Subcutaneous abdominal adipose tissue (tissue), 5 donors: ENCODE measurements at regions not wholly inside any gene's neighbourhood (a gene's known extent, or its start where the extent isn't known, plus 50 kb on each side); places are given as distances from the start of the nearest gene placed in this dataset.

Experiments
- H3K27ac ChIP-seq: one replicate; pipeline ENCODE4 v1.7.0; 2013; ENCODE audit warnings: low read depth, mild to moderate bottlenecking, inconsistent platforms, low read length, moderate library complexity
- H3K27me3 ChIP-seq, 5 donors: one replicate each; pipeline ENCODE4 v1.7.0; 2013; ENCODE audit warnings: low read length in 5 of 5, inconsistent platforms in 1 of 5; ENCODE audit not compliant: control insufficient read depth in 5 of 5, insufficient read depth in 4 of 5
- H3K36me3 ChIP-seq, 5 donors: one replicate each; pipeline ENCODE4 v1.7.0; 2013; ENCODE audit warnings: low read length in 5 of 5; ENCODE audit not compliant: control insufficient read depth in 5 of 5, insufficient read depth in 5 of 5
- H3K4me1 ChIP-seq, 5 donors: one replicate each; pipeline ENCODE4 v1.7.0; 2013; ENCODE audit warnings: low read length in 5 of 5, mild to moderate bottlenecking in 3 of 5, moderate library complexity in 1 of 5; ENCODE audit not compliant: control insufficient read depth in 5 of 5, insufficient read depth in 5 of 5
- H3K4me3 ChIP-seq, 5 donors: one replicate each; pipeline ENCODE4 v1.7.0; 2013; ENCODE audit warnings: low read length in 5 of 5, low read depth in 1 of 5
- H3K9ac ChIP-seq, 5 donors: one replicate each; pipeline ENCODE4 v1.7.0; 2013; ENCODE audit warnings: low read length in 5 of 5, mild to moderate bottlenecking in 4 of 5, moderate library complexity in 3 of 5
- H3K9me3 ChIP-seq, 5 donors: one replicate each; pipeline ENCODE4 v1.7.0; 2013; ENCODE audit warnings: low read length in 5 of 5; ENCODE audit not compliant: control insufficient read depth in 5 of 5
- donor health status: healthy.
- donor health status: healthy.
- donor health status: healthy.
- donor health status: healthy.
- donor health status: healthy.

- Histone ChIP-seq H3K27me3 (no peaks in the 10 kb centered on the region), H3K4me1 (peaks cover 14 to 58% (median 46%) of the 10 kb centered on the region in 5 donors), H3K4me3 (no peak overlapping the region), H3K27ac (no peak overlapping the region), H3K9ac (no peak overlapping the region), H3K9me3 (no peaks in the 10 kb centered on the region), H3K36me3 (no peaks in the 10 kb centered on the region)
Observed at GRCh38 chr12:123070267-123071081, 80.4 kb downstream of the PITPNM2 start.

DNA sequence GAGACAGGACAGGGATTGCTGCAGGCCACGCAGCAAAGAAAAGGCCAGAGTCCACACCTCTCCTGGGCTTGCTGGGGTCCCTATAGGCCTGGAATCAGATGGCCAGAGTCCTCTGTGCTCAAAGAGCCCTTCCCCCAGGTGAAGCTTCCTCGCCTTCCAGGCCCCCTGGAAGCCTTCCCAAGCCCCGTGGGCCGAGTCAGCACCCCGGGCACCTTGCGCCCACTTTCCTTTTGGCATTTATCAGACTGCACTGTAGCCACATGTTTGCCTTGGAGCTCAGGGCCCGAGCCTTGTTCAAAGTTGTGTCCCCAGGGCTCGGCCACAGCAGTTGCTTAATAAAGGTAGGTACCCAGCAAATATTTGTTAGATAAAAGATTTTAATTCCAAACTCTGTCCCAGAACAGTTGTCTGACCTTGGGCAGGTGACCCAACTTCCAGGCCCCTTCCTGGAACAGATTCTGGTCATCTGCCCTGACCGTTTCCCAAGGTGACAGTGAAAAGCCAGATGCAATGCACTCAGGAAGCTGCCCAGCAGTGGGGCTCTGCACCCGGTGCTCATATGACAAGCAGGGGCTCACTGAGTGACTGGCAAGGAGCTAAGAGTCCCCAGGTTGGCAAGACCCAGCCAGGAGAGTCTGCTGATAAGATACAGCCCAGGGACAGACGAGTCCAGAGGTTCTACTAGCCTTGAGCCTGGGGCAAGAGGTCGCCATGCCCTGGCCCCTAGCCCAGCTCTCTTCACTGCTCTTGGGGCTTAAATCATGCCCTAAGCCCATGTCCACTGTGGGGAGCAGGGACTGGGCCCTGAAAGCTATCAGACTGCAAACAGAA, 81.2 kb downstream of the PITPNM2 start:
- Histone ChIP-seq H3K4me1 (peaks cover 15 to 57% (median 46%) of the 10 kb centered on the region in 5 donors), H3K36me3 (no peaks in the 10 kb centered on the region), H3K9ac (no peak overlapping the region), H3K27ac (no peak overlapping the region), H3K27me3 (no peaks in the 10 kb centered on the region), H3K9me3 (no peaks in the 10 kb centered on the region), H3K4me3 (no peak overlapping the region)

DNA sequence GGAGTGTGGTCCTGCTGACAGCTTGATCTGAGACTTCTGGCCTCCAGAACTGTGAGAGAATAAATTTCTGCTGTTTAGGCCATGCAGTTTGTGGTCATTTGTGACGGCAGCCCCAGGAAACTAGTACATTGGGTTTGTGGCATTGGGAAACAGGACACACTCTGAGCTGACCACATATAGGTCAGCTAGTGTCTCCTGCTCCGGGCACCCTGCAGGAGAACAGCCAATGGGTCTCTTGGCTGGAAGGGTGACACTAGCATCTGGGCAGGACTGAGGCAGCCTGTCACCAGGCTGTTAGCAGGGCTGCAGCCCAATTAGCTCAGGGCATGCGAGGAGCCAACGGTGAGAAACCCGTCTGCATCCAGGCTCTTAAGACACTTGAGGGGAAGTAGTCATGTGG, 83.2 kb downstream of the PITPNM2 start:
- no peaks in the 10 kb centered on the region for H3K9me3 ChIP-seq
- H3K4me3 ChIP-seq = no peak overlapping the region
- H3K27me3 ChIP-seq = no peaks in the 10 kb centered on the region
- no peak overlapping the region for H3K27ac ChIP-seq
- no peak overlapping the region for H3K9ac ChIP-seq
- peaks cover 29 to 72% (median 65%) of the 10 kb centered on the region in 5 donors for H3K4me1 ChIP-seq
- no peaks in the 10 kb centered on the region for H3K36me3 ChIP-seq

- Histone ChIP-seq H3K27ac (no peak overlapping the region), H3K4me3 (no peak overlapping the region), H3K9me3 (no peaks in the 10 kb centered on the region), H3K27me3 (no peaks in the 10 kb centered on the region), H3K36me3 (no peaks in the 10 kb centered on the region), H3K9ac (no peak overlapping the region), H3K4me1 (peaks cover 27 to 73% (median 62%) of the 10 kb centered on the region in 5 donors)
Observed at GRCh38 chr12:123066384-123066710, 84.5 kb downstream of the PITPNM2 start.

- no peak overlapping the region for H3K4me3 ChIP-seq
- H3K27me3 ChIP-seq = no peaks in the 10 kb centered on the region
- H3K9me3 ChIP-seq = no peaks in the 10 kb centered on the region
- peaks cover 23 to 73% (median 60%) of the 10 kb centered on the region in 5 donors for H3K4me1 ChIP-seq
- no peak overlapping the region for H3K27ac ChIP-seq
- H3K9ac ChIP-seq = no peak overlapping the region
- no peaks in the 10 kb centered on the region for H3K36me3 ChIP-seq
Observed at GRCh38 chr12:123065676-123066383, 85.1 kb downstream of the PITPNM2 start.

- H3K27ac ChIP-seq = no peak overlapping the region
Observed at GRCh38 chr12:123064885-123065619, 84.6 kb downstream of the ARL6IP4 start.

GRCh38 chr12:123064366-123064765, 83.9 kb downstream of the ARL6IP4 start:
- Histone ChIP-seq H3K27ac (no peak overlapping the region), H3K9me3 (no peaks in the 10 kb centered on the region), H3K4me1 (peaks cover 25 to 73% (median 60%) of the 10 kb centered on the region in 5 donors), H3K36me3 (no peaks in the 10 kb centered on the region), H3K4me3 (peak overlapping the region in 3 of 5 donors; percentile 3 to 17 (median 12)), H3K27me3 (no peaks in the 10 kb centered on the region), H3K9ac (no peak overlapping the region)

More at GRCh38 chr12:123064885-123065619, 84.6 kb downstream of the ARL6IP4 start:
- H3K9ac ChIP-seq = no peak overlapping the region
- no peaks in the 10 kb centered on the region for H3K27me3 ChIP-seq
- no peaks in the 10 kb centered on the region for H3K36me3 ChIP-seq
- H3K9me3 ChIP-seq = no peaks in the 10 kb centered on the region
- peak overlapping the region in 3 of 5 donors; percentile 3 to 17 (median 12) for H3K4me3 ChIP-seq
- peaks cover 20 to 73% (median 60%) of the 10 kb centered on the region in 5 donors for H3K4me1 ChIP-seq

DNA sequence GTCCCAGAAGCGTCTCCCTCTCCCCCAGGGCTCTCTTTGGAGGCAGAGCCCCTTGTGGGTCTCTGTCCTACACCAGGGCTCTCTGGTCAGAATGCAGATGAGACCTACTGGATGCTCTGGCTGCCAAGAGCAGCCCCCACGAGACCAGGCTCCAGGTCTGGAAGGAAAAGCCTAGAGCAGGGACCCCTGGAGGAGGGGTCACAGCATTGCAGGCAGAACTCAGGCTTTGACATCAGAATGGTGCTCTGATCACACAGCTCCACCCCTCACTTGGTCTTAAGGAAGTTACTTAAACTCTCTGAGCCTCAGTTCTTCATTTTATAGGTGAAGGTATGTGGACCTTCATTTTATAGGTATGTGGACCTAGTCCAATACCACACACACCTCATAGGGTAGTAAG, 83.1 kb downstream of the ARL6IP4 start:
- H3K4me3 ChIP-seq = no peak overlapping the region
- no peaks in the 10 kb centered on the region for H3K9me3 ChIP-seq
- no peaks in the 10 kb centered on the region for H3K36me3 ChIP-seq
- peak overlapping the region in 1 of 5 donors; percentile 6 for H3K9ac ChIP-seq
- no peaks in the 10 kb centered on the region for H3K27me3 ChIP-seq
- no peak overlapping the region for H3K27ac ChIP-seq
- peaks cover 31 to 80% (median 67%) of the 10 kb centered on the region in 5 donors for H3K4me1 ChIP-seq

GRCh38 chr12:123062681-123063486, 82.4 kb downstream of the ARL6IP4 start:
- Histone ChIP-seq H3K4me1 (peaks cover 31 to 86% (median 69%) of the 10 kb centered on the region in 5 donors), H3K27ac (no peak overlapping the region), H3K4me3 (no peak overlapping the region), H3K36me3 (no peaks in the 10 kb centered on the region), H3K27me3 (no peaks in the 10 kb centered on the region), H3K9me3 (no peaks in the 10 kb centered on the region), H3K9ac (peak overlapping the region in 1 of 5 donors; percentile 6)
